OCI-LY7 (cell line): ENCODE measurements at regions not wholly inside any gene's neighbourhood (a gene's known extent, or its start where the extent isn't known, plus 50 kb on each side); places are given as distances from the start of the nearest gene placed in this dataset.

Source experiments
- BruUV-seq: library from RNA; stranded (reverse); fragments of 400-500 nt; replicated peaks from 2 replicates; lab custom pipeline; 2021; lab: Mats Ljungman, UMichigan
- CTCF ChIA-PET: fragments of 300-600 bp; sonication (Branson Sonifier 250); formaldehyde crosslinking; loops from one replicate; lab custom pipeline; 2022; ENCODE audit warnings: antibody characterized with exemption; ENCODE audit not compliant: unreplicated experiment; lab: Charles Lee
- POLR2A ChIA-PET: fragments of 300-600 bp; sonication (Branson Sonifier 250); formaldehyde crosslinking; loops from one replicate; lab custom pipeline; 2022; ENCODE audit warnings: antibody characterized with exemption; lab: Charles Lee
- DNase-seq: peaks from one replicate; pipeline ENCODE4 v3.0.0-alpha.2; 2015; ENCODE audit warnings: low spot score
- H2AFZ ChIP-seq: fragments of 200-600 bp; sonication (generic), shearing (Covaris generic); 2 replicates; pipeline ENCODE4 v1.6.1; 2014; ENCODE audit warnings: mild to moderate bottlenecking, antibody characterized with exemption, low read length, moderate library complexity
- H3K27ac ChIP-seq: fragments of 200-600 bp; sonication (generic); 2 replicates; pipeline ENCODE4 v1.5.1; 2014; ENCODE audit warnings: mixed run types, low read depth, mild to moderate bottlenecking, moderate library complexity, low read length, inconsistent platforms; ENCODE audit not compliant: poor library complexity, severe bottlenecking
- H3K36me3 ChIP-seq: fragments of 200-600 bp; sonication (generic); 2 replicates; pipeline ENCODE4 v1.6.1; 2014; ENCODE audit warnings: mild to moderate bottlenecking, antibody characterized with exemption, low read length, moderate library complexity, mixed read lengths; ENCODE audit not compliant: insufficient read depth
- H3K4me1 ChIP-seq: fragments of 200-600 bp; sonication (generic); 2 replicates; pipeline ENCODE4 v1.5.1; 2014; ENCODE audit warnings: mild to moderate bottlenecking, low read length; ENCODE audit not compliant: insufficient read depth, poor library complexity, severe bottlenecking
- H3K4me2 ChIP-seq: fragments of 200-600 bp; sonication (generic); 2 replicates; pipeline ENCODE4 v1.6.1; 2014; ENCODE audit warnings: mild to moderate bottlenecking, low read length
- H3K4me3 ChIP-seq: fragments of 200-600 bp; sonication (generic); 2 replicates; pipeline ENCODE4 v1.5.1; 2014; ENCODE audit warnings: mild to moderate bottlenecking, low read depth, low read length; ENCODE audit not compliant: poor library complexity, severe bottlenecking
- H3K79me2 ChIP-seq: fragments of 200-600 bp; sonication (generic); 2 replicates; pipeline ENCODE4 v1.6.1; 2016; ENCODE audit warnings: low read depth, mild to moderate bottlenecking, low read length, moderate library complexity, mixed read lengths; ENCODE audit not compliant: insufficient read depth
- H3K9me2 ChIP-seq: fragments of 200-600 bp; sonication (generic); 2 replicates; pipeline ENCODE4 v1.6.1; 2016; ENCODE audit warnings: mild to moderate bottlenecking, low read length, mixed read lengths; ENCODE audit not compliant: insufficient read depth
- H3K9me3 ChIP-seq: fragments of 200-600 bp; sonication (generic); 2 replicates; pipeline ENCODE4 v1.6.1; 2014; ENCODE audit warnings: mild to moderate bottlenecking, mixed run types, low read length, mixed read lengths
- H4K20me1 ChIP-seq: fragments of 200-600 bp; sonication (generic); 2 replicates; pipeline ENCODE4 v1.6.1; 2014; ENCODE audit warnings: mild to moderate bottlenecking, antibody characterized with exemption, low read length, moderate library complexity, mixed read lengths; ENCODE audit not compliant: insufficient read depth
- EZH2phosphoT487 ChIP-seq: fragments of 200-600 bp; sonication (generic); IDR thresholded peaks from 2 replicates; pipeline ENCODE4 v1.6.1; 2018; ENCODE audit warnings: low read depth, borderline replicate concordance, mild to moderate bottlenecking, mixed run types, antibody characterized with exemption, low read length, moderate library complexity, mixed read lengths
- intact Hi-C: fragments of 100-400 bp; cut with micrococcal nuclease; formaldehyde crosslinking; loops from one replicate; pipeline ENCODE4 v1.10.0; 2022; ENCODE audit not compliant: unreplicated experiment
- TF ChIP-seq, protein P1 (sequence below): fragments of 200-600 bp; sonication (generic); conservative IDR thresholded peaks from 2 replicates; pipeline ENCODE4 v1.5.1; 2014; ENCODE audit warnings: mild to moderate bottlenecking, antibody characterized with exemption, low read length, moderate library complexity, mixed read lengths

DNA sequence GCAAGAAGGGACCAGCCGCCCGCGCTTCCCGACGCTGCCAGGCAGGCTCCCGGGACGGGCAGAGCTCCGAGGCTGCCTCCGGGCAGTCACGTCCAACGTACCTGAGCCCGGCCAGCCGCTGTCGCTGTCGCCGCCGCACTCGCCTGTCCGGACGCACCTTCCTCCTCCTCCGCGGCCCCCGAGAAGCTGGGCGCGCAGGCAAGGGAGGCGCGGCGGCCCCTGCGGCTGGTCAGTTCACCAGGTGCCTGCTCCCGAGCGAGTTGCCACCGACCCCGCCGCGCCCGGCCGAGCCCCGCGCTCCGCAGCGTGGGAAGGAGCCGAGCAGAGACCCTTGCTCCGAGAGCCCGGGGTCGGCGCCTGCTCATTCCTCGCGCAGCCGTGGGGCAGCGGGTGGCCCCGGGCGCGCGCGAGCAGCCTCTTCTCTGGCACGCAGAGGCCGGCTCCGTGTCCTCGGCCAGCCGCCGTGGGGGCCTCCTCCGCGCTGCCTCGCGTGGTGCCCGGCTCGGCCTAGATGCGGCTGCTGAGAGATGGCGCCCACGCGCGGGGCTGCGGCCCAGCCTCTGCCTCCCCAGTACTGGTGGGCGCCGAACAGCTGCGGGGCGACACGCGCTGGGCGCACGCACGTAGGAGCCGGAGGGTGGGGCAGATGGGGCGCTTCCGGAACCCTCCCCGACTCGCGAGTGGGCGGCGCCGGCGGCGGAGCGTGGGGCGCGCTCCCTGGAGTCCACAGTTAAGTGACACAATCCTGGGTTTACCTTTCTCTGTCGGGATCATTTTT lies 419.4 kb downstream of the UQCRFS1 start:
- CTCF ChIA-PET: no interaction called here

DNA sequence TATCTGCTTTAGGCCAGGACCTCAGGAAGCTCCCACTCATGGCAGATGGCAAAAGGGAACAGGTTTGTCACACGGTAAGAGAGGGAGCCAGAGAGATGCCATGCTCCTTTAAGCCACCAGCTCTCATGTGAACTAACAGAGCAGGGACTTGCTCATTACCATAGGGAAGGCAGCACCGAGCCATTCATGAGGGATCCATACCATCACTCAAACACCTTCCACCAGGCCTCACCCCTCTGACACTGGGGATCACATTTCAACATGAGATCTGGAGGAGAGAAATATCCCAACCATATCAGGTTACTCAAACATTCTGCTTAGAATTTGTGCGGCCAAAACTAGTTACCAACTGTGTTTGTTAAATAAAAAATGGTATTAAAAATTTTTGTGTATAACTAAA lies 427.0 kb downstream of the UQCRFS1 start:
- Histone ChIP-seq H3K4me2 (no peak overlapping the region), H3K9me2 (no peaks in the 10 kb centered on the region), H3K79me2 (no peaks in the 10 kb centered on the region), H3K27ac (no peak overlapping the region), H4K20me1 (no peaks in the 10 kb centered on the region), H3K36me3 (no peaks in the 10 kb centered on the region), H2AFZ (no peak overlapping the region), H3K9me3 (no peaks in the 10 kb centered on the region), H3K4me1 (no peaks in the 10 kb centered on the region), H3K4me3 (no peak overlapping the region)
- intact Hi-C loops: no loop called here
- no TSS peak for BruUV-seq
- no peak for TF ChIP-seq EZH2phosphoT487
- TF ChIP-seq, protein P1, sequence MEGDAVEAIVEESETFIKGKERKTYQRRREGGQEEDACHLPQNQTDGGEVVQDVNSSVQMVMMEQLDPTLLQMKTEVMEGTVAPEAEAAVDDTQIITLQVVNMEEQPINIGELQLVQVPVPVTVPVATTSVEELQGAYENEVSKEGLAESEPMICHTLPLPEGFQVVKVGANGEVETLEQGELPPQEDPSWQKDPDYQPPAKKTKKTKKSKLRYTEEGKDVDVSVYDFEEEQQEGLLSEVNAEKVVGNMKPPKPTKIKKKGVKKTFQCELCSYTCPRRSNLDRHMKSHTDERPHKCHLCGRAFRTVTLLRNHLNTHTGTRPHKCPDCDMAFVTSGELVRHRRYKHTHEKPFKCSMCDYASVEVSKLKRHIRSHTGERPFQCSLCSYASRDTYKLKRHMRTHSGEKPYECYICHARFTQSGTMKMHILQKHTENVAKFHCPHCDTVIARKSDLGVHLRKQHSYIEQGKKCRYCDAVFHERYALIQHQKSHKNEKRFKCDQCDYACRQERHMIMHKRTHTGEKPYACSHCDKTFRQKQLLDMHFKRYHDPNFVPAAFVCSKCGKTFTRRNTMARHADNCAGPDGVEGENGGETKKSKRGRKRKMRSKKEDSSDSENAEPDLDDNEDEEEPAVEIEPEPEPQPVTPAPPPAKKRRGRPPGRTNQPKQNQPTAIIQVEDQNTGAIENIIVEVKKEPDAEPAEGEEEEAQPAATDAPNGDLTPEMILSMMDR: no peak
- DNase-seq: no peak
- POLR2A ChIA-PET: no interaction called here
- CTCF ChIA-PET: no interaction called here

More for the DNA sequence above, 419.4 kb downstream of the UQCRFS1 start:
- Histone ChIP-seq H2AFZ (no peak overlapping the region), H3K27ac (no peak overlapping the region), H3K9me2 (no peaks in the 10 kb centered on the region), H3K4me1 (no peaks in the 10 kb centered on the region), H3K79me2 (no peaks in the 10 kb centered on the region), H3K9me3 (no peaks in the 10 kb centered on the region), H3K4me2 (no peak overlapping the region), H3K36me3 (no peaks in the 10 kb centered on the region), H4K20me1 (no peaks in the 10 kb centered on the region), H3K4me3 (no peak overlapping the region)
- intact Hi-C loops: no loop called here
- BruUV-seq: no TSS peak
- TF ChIP-seq, protein P1: no peak
- TF ChIP-seq EZH2phosphoT487: no peak
- DNase-seq: no peak
- POLR2A ChIA-PET: interaction anchor here (0.6 kb wide), 1 partner anchor 844 kb away, joined by 3 read pairs; no protein-coding TSS in a partner anchor

- H3K4me1 ChIP-seq: no peaks in the 10 kb centered on the region
- BruUV-seq: no TSS peak
These were observed 448.9 kb downstream of the UQCRFS1 start for GRCh38 chr19:28764066-28764465.

More at GRCh38 chr19:28764066-28764465, 448.9 kb downstream of the UQCRFS1 start:
- no peak overlapping the region for H3K4me3 ChIP-seq
- no peaks in the 10 kb centered on the region for H4K20me1 ChIP-seq
- DNase-seq: no peak
- no peaks in the 10 kb centered on the region for H3K79me2 ChIP-seq
- H2AFZ ChIP-seq: no peak overlapping the region
- ChIA-PET CTCF (no interaction called here), POLR2A (no interaction called here)
- no peaks in the 10 kb centered on the region for H3K9me3 ChIP-seq
- intact Hi-C loops: no loop called here
- no peaks in the 10 kb centered on the region for H3K36me3 ChIP-seq
- no peak overlapping the region for H3K27ac ChIP-seq
- no peak overlapping the region for H3K4me2 ChIP-seq
- TF ChIP-seq, protein P1: no peak
- TF ChIP-seq EZH2phosphoT487: no peak
- H3K9me2 ChIP-seq: no peaks in the 10 kb centered on the region
